22Rv1 (cell line): ENCODE measurements at regions not wholly inside any gene's neighbourhood (a gene's known extent, or its start where the extent isn't known, plus 50 kb on each side); places are given as distances from the start of the nearest gene placed in this dataset.
"Not testable (repeated sequence)": the region's sequence is repeated elsewhere in the genome, so short reads cannot be mapped to it uniquely, and the experiment has no call there.

Source experiments
- ZFX ChIP-seq: fragments of 450-650 bp; IDR thresholded peaks from 2 replicates; pipeline ENCODE4 v1.6.1; 2017; ENCODE audit warnings: antibody characterized with exemption, borderline replicate concordance
- TF ChIP-seq, protein P1 (sequence below): fragments of 450-650 bp; IDR thresholded peaks from 2 replicates; pipeline ENCODE4 v1.5.1; 2017; ENCODE audit warnings: mild to moderate bottlenecking

DNA sequence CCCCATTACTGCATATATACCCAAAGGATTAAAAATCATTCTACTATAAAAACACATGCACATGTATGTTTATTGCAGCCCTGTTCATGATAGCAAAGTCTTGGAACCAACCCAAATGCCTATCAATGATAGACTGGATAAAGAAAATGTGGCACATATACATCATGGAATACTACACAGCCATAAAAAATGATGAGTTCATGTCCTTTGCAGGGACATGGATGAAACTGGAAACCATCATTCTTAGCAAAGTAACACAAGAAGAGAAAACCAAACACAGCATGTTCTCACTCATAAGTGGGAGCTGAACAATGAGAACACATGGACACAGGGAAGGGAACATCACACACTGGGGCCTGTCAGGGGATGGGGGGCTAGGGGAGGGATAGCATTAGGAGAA lies 180.0 kb upstream of the TENT5A start:
- TF ChIP-seq, protein P1, sequence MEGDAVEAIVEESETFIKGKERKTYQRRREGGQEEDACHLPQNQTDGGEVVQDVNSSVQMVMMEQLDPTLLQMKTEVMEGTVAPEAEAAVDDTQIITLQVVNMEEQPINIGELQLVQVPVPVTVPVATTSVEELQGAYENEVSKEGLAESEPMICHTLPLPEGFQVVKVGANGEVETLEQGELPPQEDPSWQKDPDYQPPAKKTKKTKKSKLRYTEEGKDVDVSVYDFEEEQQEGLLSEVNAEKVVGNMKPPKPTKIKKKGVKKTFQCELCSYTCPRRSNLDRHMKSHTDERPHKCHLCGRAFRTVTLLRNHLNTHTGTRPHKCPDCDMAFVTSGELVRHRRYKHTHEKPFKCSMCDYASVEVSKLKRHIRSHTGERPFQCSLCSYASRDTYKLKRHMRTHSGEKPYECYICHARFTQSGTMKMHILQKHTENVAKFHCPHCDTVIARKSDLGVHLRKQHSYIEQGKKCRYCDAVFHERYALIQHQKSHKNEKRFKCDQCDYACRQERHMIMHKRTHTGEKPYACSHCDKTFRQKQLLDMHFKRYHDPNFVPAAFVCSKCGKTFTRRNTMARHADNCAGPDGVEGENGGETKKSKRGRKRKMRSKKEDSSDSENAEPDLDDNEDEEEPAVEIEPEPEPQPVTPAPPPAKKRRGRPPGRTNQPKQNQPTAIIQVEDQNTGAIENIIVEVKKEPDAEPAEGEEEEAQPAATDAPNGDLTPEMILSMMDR, result not testable (repeated sequence)
- TF ChIP-seq ZFX, result not testable (repeated sequence)
